PFSK-1 (cell line): ENCODE measurements at regions not wholly inside any gene's neighbourhood (a gene's known extent, or its start where the extent isn't known, plus 50 kb on each side); places are given as distances from the start of the nearest gene placed in this dataset.

Experiments used
- FOXP2 ChIP-seq: optimal IDR thresholded peaks from 2 replicates; pipeline ENCODE3; 2011; ENCODE audit warnings: borderline replicate concordance, control low read depth, inconsistent platforms; ENCODE audit not compliant: insufficient read depth; ENCODE audit errors: extremely low read length, extremely low read depth
- POLR2AphosphoS5 ChIP-seq: IDR thresholded peaks from 2 replicates; pipeline ENCODE4 v1.6.1; 2012; ENCODE audit warnings: low read depth, mild to moderate bottlenecking, control low read depth, low read length, moderate library complexity
- REST ChIP-seq, 2 experiments: IDR thresholded peaks; 2 replicates each; pipeline versions ENCODE4 v1.6.1 to v1.8.0; 2011 to 2012; ENCODE audit warnings: low read depth in 2 of 2, low read length in 2 of 2, control low read depth in 1 of 2, inconsistent platforms in 1 of 2, mild to moderate bottlenecking in 1 of 2, moderate library complexity in 1 of 2; ENCODE audit not compliant: insufficient read depth in 1 of 2
- SIN3A ChIP-seq: IDR thresholded peaks from 2 replicates; pipeline ENCODE4 v1.6.1; 2012; ENCODE audit warnings: mild to moderate bottlenecking, low read length, moderate library complexity, borderline replicate concordance; ENCODE audit not compliant: insufficient read depth
- TAF1 ChIP-seq: IDR thresholded peaks from 2 replicates; pipeline ENCODE4 v1.6.1; 2012; ENCODE audit warnings: low read length, control low read depth, borderline replicate concordance; ENCODE audit not compliant: insufficient read depth

DNA sequence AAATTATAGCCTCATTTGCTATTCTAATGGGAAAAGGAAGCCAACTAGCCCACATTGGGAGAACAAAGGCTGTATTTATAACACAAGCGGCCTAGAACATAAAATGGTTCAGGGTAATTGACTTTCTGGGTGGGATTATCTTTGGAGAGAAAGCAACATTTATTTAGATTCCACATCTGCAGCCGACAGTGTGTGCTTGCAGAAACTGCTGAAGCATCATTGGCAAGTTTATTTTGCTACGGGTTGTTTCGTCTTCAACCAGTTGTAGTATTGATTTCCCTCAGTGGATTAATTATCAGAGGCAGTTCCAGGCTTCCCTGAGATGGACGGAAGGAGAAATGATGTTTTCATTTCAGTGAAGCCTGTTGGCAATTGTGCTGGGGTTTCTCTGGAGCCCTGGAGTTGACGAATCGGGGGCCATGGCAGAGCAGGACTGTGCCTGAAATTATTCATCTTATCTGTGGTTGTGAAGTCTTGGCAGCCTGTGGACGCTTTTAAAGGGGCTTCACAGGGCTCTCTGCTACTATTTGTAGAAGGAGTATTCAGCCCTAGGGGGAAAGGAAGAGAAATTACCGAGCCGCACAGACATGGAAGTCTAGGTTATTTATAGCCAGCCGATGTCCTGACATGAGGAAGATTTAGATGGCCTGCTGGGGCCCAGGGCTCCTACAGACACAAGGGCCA is 290.6 kb upstream of the IRX4 start:
- no peak for TF ChIP-seq POLR2AphosphoS5
- no peak for TF ChIP-seq REST (IDR thresholded peaks at IDR 0.05; ENCODE audit: insufficient read depth in 1 of 2, low read depth in 2 of 2, low read length in 2 of 2)
- no peak for TF ChIP-seq SIN3A
- TF ChIP-seq TAF1: no peak
- no peak for TF ChIP-seq FOXP2
